HG03575 (cell line): ENCODE measurements at regions not wholly inside any gene's neighbourhood (a gene's known extent, or its start where the extent isn't known, plus 50 kb on each side); places are given as distances from the start of the nearest gene placed in this dataset.

ENCODE experiments used
- ATAC-seq: cut with Tn5 transposase; IDR thresholded peaks from one replicate; pipeline ENCODE4 v1.9.1; 2021; ENCODE audit not compliant: unreplicated experiment, insufficient number of reproducible peaks, low FRiP score; ENCODE audit errors: extremely low read depth

- ATAC-seq = no peak
These were observed 267.9 kb upstream of the CAND1 start for GRCh38 chr12:67001251-67001650.

- no peak for ATAC-seq
These were observed 266.4 kb upstream of the CAND1 start for GRCh38 chr12:67002720-67003119.

GRCh38 chr12:67006610-67007009 is 262.5 kb upstream of the CAND1 start:
- ATAC-seq = no peak

- ATAC-seq = no peak
These were observed 254.5 kb upstream of the CAND1 start for GRCh38 chr12:67014642-67015041.

- no peak for ATAC-seq
These were observed 251.1 kb upstream of the CAND1 start for GRCh38 chr12:67018105-67018504.

GRCh38 chr12:67019070-67019469 is 250.1 kb upstream of the CAND1 start:
- no peak for ATAC-seq

- ATAC-seq = no peak
These were observed 243.5 kb upstream of the CAND1 start for GRCh38 chr12:67025543-67026114.

GRCh38 chr12:67026487-67027246 is 242.5 kb upstream of the CAND1 start:
- no peak for ATAC-seq

- ATAC-seq = no peak
These were observed 240.6 kb upstream of the CAND1 start for GRCh38 chr12:67028529-67028928.

GRCh38 chr12:67034110-67034879 is 234.9 kb upstream of the CAND1 start:
- ATAC-seq = no peak

GRCh38 chr12:67035121-67035520 is 234.0 kb upstream of the CAND1 start:
- no peak for ATAC-seq

GRCh38 chr12:67038486-67038885 is 230.7 kb upstream of the CAND1 start:
- ATAC-seq = no peak

GRCh38 chr12:67039995-67040860 is 228.9 kb upstream of the CAND1 start:
- no peak for ATAC-seq

GRCh38 chr12:67040861-67041137 is 228.4 kb upstream of the CAND1 start:
- ATAC-seq = no peak

- no peak for ATAC-seq
These were observed 226.4 kb upstream of the CAND1 start for GRCh38 chr12:67042697-67043131.

GRCh38 chr12:67043771-67044170 is 225.4 kb upstream of the CAND1 start:
- no peak for ATAC-seq

- no peak for ATAC-seq
These were observed 223.5 kb upstream of the CAND1 start for GRCh38 chr12:67045650-67046049.

GRCh38 chr12:67046062-67046461 is 223.1 kb upstream of the CAND1 start:
- ATAC-seq = no peak

GRCh38 chr12:67047634-67048033 is 221.5 kb upstream of the CAND1 start:
- ATAC-seq = no peak
